Ureter (tissue), 1 donor: ENCODE measurements at regions not wholly inside any gene's neighbourhood (a gene's known extent, or its start where the extent isn't known, plus 50 kb on each side); places are given as distances from the start of the nearest gene placed in this dataset.

Source experiments
- DNase-seq: peaks from one replicate; pipeline ENCODE4 v3.0.0-alpha.2; 2020; ENCODE audit warnings: low spot score
- donor health status: DM: yes; HTN: yes; CAD: no.

DNA sequence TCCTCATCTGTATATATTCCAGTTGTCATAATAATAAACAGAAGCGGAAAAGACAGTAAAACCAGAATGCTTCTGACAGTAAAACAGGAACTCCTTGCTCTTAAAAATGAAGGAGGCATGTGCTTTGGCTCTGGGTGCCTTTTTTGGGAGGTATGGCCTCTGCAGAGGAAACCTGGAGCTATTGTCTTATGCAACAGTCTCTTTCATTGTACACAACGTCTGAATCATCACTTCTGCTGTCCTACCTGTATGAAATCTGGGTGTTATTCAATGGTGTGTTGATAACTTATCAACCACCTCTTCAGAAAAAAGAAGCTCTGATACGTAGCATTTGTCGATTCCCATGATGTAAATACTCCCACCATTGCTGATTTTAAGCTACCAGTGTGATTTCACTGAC, 64.8 kb downstream of the CDCA7 start:
- no peak for DNase-seq

DNA sequence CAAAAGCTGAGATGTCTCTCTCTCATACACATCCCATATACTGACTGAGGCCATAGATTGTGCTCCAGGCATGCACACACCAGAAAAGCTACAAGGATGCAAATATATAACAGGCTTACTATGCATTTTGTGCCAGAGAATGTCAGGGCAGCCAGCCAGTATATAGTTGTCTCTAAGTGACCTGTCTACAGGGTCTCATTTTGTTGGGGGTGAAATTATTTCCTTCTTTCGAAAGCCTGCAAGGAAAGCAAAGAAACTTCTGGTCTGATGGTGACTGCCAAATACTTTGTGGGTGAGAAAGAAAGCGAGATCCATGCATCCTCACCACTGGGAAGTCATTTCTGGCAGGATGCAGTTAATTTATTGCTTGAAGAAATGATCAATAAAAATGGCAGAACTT, 70.2 kb downstream of the CDCA7 start:
- no peak for DNase-seq

- DNase-seq = peak; percentile 57
These were observed 73.4 kb downstream of the CDCA7 start for GRCh38 chr2:173427887-173428668.

DNA sequence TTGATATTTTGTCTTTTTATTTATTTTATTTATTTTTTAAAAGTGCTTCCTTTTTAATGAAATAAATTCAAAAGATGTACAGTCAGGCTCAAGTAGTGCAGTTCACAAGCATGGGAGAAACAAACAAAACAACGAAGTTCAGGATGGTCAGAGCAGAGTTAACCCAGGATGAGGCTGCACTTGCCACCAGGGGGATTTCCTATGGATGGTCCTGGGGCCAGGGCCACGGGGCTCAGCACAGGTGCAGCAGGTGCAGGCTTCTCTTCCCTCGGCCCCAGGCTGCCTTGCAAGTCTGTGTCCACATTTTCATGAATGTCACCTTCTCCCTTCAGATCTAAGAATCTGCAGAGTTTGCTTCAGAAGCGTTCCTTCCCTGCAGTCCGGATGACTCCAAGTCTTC, 76.5 kb downstream of the CDCA7 start:
- DNase-seq = no peak

DNA sequence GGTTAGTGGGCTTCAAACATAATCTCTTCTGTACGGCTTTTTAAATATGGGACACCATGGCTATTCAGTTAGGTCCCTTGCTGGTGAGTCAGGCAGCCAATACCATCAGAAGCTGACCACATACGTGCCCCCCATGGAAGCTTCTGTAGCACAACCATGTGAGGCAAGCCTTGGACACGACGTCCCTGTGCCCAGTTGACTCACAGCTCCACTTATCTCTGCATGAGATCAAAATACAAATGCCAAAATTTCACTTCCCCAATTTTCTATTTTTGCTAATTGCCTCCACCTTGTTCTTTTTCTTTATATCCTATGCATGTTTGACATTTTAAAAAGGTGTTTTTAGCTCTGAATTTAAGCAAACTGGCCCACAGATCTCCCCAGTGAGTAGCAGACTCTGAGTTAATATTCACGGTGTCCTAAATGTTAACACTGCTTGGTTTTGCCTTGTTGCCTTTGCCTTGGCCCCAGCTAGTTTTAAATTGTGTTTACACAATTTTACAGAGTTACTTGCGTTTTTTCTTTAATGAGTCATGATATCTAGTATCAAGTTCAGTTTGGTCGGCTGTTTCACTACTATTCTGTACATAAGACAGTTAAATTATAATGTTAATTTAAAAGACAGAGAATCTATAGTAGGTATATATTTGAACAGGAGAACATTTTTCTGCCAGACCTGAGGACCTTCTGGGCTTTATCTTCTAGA, 77.5 kb downstream of the CDCA7 start:
- no peak for DNase-seq

- no peak for DNase-seq
These were observed 80.3 kb downstream of the CDCA7 start for GRCh38 chr2:173434762-173435569.

DNA sequence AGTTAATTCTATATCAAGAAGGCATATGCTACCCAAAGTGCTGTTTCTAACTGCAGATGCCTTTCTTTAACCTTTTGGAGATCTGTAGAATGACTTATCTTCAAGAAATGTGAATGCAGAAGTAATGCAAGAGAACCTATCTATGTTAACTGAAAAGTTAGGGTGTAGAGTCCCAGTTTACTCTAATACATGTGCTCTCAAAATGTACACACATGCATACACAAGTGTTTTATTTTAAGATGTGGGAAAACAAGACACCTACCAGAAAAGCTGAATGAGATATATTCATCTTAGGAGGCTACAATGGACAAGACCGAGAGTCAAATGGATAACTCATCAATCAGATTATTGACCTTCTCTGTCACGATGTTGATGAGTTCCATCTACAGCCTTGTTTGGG, 80.9 kb downstream of the CDCA7 start:
- DNase-seq = no peak

DNA sequence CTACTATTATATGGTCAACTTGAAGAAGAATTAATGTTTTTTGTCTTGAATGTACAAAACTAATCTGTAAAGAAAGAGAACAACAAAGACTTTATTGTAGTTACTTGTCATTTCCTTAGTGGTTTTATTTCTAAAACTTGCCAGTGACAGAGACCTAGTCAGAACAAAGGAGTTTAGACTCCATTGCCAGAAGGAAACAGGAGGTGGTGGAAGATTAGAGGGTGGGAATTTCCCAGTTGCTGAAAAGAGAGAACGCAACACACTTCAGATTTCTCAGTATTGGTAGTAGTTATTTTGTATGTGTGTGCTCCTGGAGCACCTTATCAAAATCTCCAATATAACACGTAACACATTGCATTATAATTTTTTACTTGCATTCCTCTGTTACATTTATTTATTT, 81.4 kb downstream of the CDCA7 start:
- DNase-seq = no peak

GRCh38 chr2:173441222-173441621, 86.5 kb downstream of the CDCA7 start:
- DNase-seq = no peak

DNA sequence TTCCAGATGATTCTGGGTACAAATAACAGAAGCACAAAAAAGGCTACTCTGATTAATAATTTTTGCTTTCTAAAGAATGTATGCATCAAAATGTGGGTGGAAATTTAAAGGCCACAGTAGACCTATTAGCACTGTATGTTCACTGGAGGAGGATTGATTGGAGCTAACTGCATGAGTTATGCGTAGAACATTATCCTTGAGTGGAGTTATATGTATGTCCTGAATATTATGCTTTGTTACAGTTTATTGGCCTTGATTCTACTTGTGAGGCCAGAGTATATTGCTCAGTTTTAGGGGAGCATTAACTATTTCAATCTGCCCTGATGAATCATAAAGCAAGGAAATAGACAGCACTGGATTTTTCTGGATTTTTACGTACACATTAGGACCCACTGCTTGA, 87.9 kb downstream of the CDCA7 start:
- DNase-seq = no peak

DNA sequence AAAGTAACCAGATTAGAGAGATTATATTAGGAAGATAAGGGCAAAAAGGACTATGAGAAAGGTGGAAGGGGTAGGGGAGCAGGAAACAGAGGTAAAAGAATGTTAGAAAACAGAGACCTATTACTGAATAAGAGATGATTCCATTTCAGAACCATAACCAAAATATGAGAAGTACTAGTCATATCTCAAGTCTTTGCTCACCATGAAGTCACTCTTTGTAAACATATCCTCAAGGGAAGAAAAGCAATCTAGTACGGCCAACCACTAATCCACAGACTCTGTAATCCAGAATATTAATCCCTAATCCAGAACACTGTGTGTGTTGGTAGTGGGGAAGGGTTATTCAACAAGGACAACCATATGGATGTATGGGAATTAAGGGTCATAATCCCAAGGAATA, 92.0 kb downstream of the CDCA7 start:
- no peak for DNase-seq

GRCh38 chr2:173448938-173449471, 94.3 kb downstream of the CDCA7 start:
- DNase-seq = peak; percentile 86

GRCh38 chr2:173451118-173451517, 96.4 kb downstream of the CDCA7 start:
- DNase-seq = no peak

DNA sequence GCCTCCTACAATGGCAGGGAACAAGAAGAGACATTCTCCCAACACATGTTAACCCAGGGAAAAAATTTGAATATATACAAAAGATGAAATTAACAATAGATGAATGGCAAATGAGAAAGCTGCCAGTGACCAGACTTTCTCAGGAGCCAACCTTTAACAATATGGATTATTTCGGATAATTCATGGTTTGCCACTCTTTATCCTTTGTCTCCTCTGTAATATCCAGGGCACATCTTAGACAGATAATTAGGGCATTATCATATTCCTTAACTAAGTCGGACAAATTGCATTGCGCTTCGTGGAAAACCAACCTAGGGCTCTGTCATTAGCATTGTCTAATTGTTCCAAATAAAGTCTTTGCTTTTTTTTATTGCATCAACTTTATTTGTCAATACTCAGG, 97.3 kb downstream of the CDCA7 start:
- no peak for DNase-seq

GRCh38 chr2:173452416-173452815, 97.7 kb downstream of the CDCA7 start:
- DNase-seq = no peak

- DNase-seq = no peak
These were observed 102.3 kb downstream of the CDCA7 start for GRCh38 chr2:173456960-173457359.

GRCh38 chr2:173457366-173457765, 102.7 kb downstream of the CDCA7 start:
- no peak for DNase-seq

GRCh38 chr2:173458991-173459780, 104.5 kb downstream of the CDCA7 start:
- DNase-seq = no peak

DNA sequence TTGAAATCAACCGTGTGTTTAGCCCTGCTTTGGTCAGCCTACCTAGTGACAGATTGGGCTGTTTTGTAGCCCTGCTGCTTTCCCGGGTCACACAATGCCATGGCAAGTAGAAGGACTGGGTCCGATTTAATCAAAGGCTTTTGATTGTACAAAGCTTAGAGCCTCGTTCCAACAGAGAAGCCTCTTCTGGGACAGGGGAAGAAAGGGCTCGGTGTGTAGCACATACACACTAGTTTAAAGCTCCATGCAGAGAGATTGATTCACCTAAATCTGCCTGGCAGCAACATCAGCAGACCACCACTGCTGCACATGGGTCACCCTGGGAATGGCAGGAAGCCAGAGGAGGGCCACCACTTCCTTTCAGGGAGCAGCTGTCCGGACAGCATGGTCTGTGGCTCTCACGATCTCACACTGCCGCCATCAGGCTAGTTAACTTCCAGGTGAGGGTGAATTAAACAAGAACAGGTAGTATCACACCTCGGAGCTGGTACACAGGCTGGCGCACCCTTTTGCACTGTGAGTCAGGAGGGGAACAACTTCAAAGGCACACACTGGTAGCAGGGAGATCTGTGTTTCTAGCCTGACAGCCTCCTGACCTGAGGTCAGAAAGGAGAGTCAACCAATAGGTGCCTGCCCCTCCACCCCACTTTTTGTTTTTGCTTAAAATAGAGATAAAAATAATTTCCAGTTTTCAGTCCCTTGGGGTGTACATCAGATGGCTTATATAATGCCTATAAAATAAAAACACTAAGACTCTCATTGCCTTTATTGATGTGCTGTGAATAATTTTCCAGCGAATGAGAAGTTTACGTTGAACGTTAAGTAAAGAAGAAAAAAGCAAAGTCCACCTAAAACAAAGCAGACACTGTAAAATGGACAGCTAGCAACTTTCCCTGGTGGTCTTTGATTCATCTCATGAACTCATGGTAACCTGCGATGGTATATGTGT, 108.5 kb downstream of the CDCA7 start:
- DNase-seq = no peak

- no peak for DNase-seq
These were observed 109.2 kb downstream of the CDCA7 start for GRCh38 chr2:173463846-173464245.
